Gastrocnemius medialis (tissue), 4 donors: ENCODE measurements at regions not wholly inside any gene's neighbourhood (a gene's known extent, or its start where the extent isn't known, plus 50 kb on each side); places are given as distances from the start of the nearest gene placed in this dataset.

Experiments
- POLR2A ChIP-seq, 2 donors: fragments of 450-650 bp; IDR thresholded peaks; one replicate each; pipeline ENCODE4 v1.6.1; 2017; ENCODE audit warnings: antibody characterized with exemption in 2 of 2, mild to moderate bottlenecking in 2 of 2, moderate library complexity in 2 of 2
- TF ChIP-seq, protein P1 (sequence below), 5 experiments: fragments of 450-650 bp in 3 of 5; fragments of 200-600 bp in 2 of 5; sonication (generic) in 2 of 5; IDR thresholded peaks in 4 of 5; conservative IDR thresholded peaks in 1 of 5; 1 replicate in 4 of 5; 2 replicates in 1 of 5; pipeline ENCODE4 v1.5.1; 2016 to 2019; ENCODE audit warnings: antibody characterized with exemption in 5 of 5, mild to moderate bottlenecking in 3 of 5, moderate library complexity in 3 of 5

DNA sequence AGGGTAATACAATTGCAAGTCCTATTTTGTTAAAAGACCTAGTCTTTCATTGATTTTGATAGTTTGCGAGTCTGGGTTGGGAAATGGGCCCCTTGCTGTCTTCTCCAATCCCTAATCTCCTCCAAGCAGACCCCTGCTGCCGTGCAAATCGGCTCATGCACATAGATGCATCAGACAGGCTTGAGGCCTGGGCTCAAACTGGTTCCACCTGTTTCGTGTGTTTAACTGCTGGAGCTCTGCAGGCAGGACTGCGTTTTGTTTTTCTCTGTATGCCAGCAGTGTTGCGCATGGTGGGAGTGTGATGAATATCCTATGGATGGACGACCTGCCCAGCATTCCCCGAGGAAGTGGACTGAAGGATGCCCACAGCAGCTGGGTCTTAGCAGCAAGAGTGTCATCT is 133.9 kb downstream of the PDGFRA start:
- TF ChIP-seq, protein P1, sequence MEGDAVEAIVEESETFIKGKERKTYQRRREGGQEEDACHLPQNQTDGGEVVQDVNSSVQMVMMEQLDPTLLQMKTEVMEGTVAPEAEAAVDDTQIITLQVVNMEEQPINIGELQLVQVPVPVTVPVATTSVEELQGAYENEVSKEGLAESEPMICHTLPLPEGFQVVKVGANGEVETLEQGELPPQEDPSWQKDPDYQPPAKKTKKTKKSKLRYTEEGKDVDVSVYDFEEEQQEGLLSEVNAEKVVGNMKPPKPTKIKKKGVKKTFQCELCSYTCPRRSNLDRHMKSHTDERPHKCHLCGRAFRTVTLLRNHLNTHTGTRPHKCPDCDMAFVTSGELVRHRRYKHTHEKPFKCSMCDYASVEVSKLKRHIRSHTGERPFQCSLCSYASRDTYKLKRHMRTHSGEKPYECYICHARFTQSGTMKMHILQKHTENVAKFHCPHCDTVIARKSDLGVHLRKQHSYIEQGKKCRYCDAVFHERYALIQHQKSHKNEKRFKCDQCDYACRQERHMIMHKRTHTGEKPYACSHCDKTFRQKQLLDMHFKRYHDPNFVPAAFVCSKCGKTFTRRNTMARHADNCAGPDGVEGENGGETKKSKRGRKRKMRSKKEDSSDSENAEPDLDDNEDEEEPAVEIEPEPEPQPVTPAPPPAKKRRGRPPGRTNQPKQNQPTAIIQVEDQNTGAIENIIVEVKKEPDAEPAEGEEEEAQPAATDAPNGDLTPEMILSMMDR (IDR thresholded peaks at IDR 0.05 in 4 of 5, conservative IDR thresholded peaks at IDR 0.05 in 1 of 5) = no peak
- TF ChIP-seq POLR2A (IDR thresholded peaks at IDR 0.05) = no peak
